ENCODE measurements at regions not wholly inside any gene's neighbourhood (a gene's known extent, or its start where the extent isn't known, plus 50 kb on each side); places are given as distances from the start of the nearest gene placed in this dataset.

DNA sequence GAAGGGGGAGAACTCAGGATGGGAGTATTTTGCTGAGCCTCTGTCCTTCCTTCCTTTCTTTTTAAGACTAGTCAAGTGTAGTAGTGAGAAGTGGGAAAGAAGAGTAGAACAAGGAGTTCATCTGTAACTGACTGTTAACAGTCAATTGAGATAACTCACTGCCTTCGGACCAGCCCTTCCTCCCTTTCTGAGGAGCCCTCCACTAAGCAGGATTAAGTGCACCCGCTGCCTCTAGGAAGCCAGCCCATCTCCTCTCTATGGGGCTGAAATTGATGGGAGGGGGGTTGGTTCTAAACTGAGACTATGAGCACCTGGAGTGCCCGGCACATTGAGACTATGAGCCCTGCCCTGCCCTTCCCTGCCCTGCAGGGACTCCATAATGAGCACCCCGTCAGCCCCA lies 72.7 kb upstream of the TINAGL1 start:
- TF ChIP-seq, protein P1, sequence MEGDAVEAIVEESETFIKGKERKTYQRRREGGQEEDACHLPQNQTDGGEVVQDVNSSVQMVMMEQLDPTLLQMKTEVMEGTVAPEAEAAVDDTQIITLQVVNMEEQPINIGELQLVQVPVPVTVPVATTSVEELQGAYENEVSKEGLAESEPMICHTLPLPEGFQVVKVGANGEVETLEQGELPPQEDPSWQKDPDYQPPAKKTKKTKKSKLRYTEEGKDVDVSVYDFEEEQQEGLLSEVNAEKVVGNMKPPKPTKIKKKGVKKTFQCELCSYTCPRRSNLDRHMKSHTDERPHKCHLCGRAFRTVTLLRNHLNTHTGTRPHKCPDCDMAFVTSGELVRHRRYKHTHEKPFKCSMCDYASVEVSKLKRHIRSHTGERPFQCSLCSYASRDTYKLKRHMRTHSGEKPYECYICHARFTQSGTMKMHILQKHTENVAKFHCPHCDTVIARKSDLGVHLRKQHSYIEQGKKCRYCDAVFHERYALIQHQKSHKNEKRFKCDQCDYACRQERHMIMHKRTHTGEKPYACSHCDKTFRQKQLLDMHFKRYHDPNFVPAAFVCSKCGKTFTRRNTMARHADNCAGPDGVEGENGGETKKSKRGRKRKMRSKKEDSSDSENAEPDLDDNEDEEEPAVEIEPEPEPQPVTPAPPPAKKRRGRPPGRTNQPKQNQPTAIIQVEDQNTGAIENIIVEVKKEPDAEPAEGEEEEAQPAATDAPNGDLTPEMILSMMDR (IDR thresholded peaks at IDR 0.05; ENCODE audit: unreplicated experiment): no peak
- peaks cover under 1% of the 10 kb centered on the region for H3K4me1 Mint-ChIP-seq (ENCODE audit: low read depth)
- H3K27ac Mint-ChIP-seq: no peak overlapping the region
- H3K36me3 Mint-ChIP-seq (ENCODE audit: insufficient read depth): no peaks in the 10 kb centered on the region
- peaks cover 12% of the 10 kb centered on the region for H3K27me3 Mint-ChIP-seq
- no peak for DNase-seq (ENCODE audit: low spot score, unreplicated experiment)
- no peaks in the 10 kb centered on the region for H3K9me3 Mint-ChIP-seq (ENCODE audit: low read depth)
- H3K4me3 Mint-ChIP-seq (ENCODE audit: low read depth): no peak overlapping the region

DNA sequence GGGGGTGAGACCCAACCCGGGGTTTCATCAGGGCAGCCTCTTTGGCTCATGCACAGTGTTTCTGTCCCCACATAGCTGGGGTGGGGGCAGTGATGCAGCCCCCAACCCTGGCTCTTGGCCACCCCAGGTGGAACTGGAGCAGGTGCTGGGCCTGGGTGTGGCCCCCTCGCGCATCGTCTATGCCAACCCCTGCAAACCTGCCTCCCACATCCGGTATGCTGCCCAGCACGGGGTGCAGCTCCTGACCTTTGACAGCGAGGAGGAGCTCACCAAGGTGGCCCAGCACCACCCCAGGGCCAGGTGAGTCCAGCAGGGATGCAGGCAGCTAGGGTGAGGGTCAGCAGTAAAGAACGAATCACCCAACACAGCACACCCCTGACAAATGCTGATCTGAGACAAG lies 72.3 kb upstream of the TINAGL1 start:
- no peaks in the 10 kb centered on the region for H3K9me3 Mint-ChIP-seq (ENCODE audit: low read depth)
- peaks cover 2% of the 10 kb centered on the region for H3K4me1 Mint-ChIP-seq (ENCODE audit: low read depth)
- no peak overlapping the region for H3K27ac Mint-ChIP-seq
- DNase-seq (ENCODE audit: low spot score, unreplicated experiment): no peak
- no peak overlapping the region for H3K4me3 Mint-ChIP-seq (ENCODE audit: low read depth)
- no peaks in the 10 kb centered on the region for H3K36me3 Mint-ChIP-seq (ENCODE audit: insufficient read depth)
- TF ChIP-seq, protein P1 (IDR thresholded peaks at IDR 0.05; ENCODE audit: unreplicated experiment): no peak
- peaks cover 12% of the 10 kb centered on the region for H3K27me3 Mint-ChIP-seq

DNA sequence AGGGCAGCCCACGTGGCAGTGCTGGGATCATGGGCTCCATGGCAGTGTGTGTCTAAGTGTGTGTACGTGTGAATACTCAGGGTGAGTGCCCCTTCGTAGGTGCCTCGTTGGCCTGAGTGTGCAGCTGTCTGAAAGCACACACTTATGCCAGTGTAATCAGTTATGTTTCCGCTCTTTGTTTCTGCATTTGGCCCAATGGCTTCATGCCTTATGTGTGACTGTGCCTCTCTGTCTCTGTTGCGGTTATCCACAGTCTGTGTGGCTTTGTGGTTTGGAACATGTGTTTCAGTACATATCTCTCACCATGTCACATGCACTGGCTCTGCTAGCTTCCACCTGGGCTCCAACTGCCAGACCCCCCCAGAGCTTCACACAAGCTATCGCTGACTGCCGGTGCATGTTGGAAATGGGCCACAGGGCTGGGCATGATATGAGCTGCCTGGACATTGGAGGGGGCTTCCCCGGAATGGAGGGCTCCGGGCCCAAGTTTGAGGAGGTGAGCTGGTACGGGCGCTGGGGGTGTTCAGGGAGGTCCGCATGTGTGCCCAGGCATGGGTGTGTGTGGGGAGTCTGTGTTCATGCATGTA lies 70.3 kb upstream of the TINAGL1 start:
- Mint-ChIP-seq H3K36me3 (ENCODE audit: insufficient read depth) (no peaks in the 10 kb centered on the region), H3K9me3 (ENCODE audit: low read depth) (no peaks in the 10 kb centered on the region), H3K27me3 (peaks cover 12% of the 10 kb centered on the region), H3K4me1 (ENCODE audit: low read depth) (peaks cover 20% of the 10 kb centered on the region), H3K4me3 (ENCODE audit: low read depth) (no peak overlapping the region), H3K27ac (no peak overlapping the region)
- DNase-seq (ENCODE audit: low spot score, unreplicated experiment): no peak
- TF ChIP-seq, protein P1 (IDR thresholded peaks at IDR 0.05; ENCODE audit: unreplicated experiment): no peak

GRCh38 chr1:31507221-31507620 lies 69.1 kb upstream of the TINAGL1 start:
- Mint-ChIP-seq H3K4me3 (ENCODE audit: low read depth) (no peak overlapping the region), H3K27ac (no peak overlapping the region), H3K4me1 (ENCODE audit: low read depth) (peaks cover 30% of the 10 kb centered on the region), H3K27me3 (peaks cover 12% of the 10 kb centered on the region), H3K36me3 (ENCODE audit: insufficient read depth) (no peaks in the 10 kb centered on the region), H3K9me3 (ENCODE audit: low read depth) (no peaks in the 10 kb centered on the region)
- DNase-seq (ENCODE audit: low spot score, unreplicated experiment): no peak
- TF ChIP-seq, protein P1 (IDR thresholded peaks at IDR 0.05; ENCODE audit: unreplicated experiment): no peak

- peaks cover 11% of the 10 kb centered on the region for H3K27me3 Mint-ChIP-seq
- H3K27ac Mint-ChIP-seq: no peak overlapping the region
- H3K36me3 Mint-ChIP-seq (ENCODE audit: insufficient read depth): no peaks in the 10 kb centered on the region
- peaks cover 35% of the 10 kb centered on the region for H3K4me1 Mint-ChIP-seq (ENCODE audit: low read depth)
- no peaks in the 10 kb centered on the region for H3K9me3 Mint-ChIP-seq (ENCODE audit: low read depth)
- no peak for DNase-seq (ENCODE audit: low spot score, unreplicated experiment)
- TF ChIP-seq, protein P1 (IDR thresholded peaks at IDR 0.05; ENCODE audit: unreplicated experiment): no peak
- no peak overlapping the region for H3K4me3 Mint-ChIP-seq (ENCODE audit: low read depth)
Measured at GRCh38 chr1:31507676-31508530, 68.4 kb upstream of the TINAGL1 start.

Data from progenitor cell of endocrine pancreas (in vitro differentiated cells).